ENCODE measurements at regions not wholly inside any gene's neighbourhood (a gene's known extent, or its start where the extent isn't known, plus 50 kb on each side); places are given as distances from the start of the nearest gene placed in this dataset.
"Not testable (repeated sequence)": the region's sequence is repeated elsewhere in the genome, so short reads cannot be mapped to it uniquely, and the experiment has no call there.

GRCh38 chr6:137709424-137710236, 157.4 kb upstream of the TNFAIP3 start:
- no peak for DNase-seq (ENCODE audit: low spot score)

- DNase-seq (ENCODE audit: low spot score), result no peak
Observed at GRCh38 chr6:137711972-137712371, 155.1 kb upstream of the TNFAIP3 start.

GRCh38 chr6:137712587-137712986, 154.5 kb upstream of the TNFAIP3 start:
- DNase-seq (ENCODE audit: low spot score), result no peak

DNA sequence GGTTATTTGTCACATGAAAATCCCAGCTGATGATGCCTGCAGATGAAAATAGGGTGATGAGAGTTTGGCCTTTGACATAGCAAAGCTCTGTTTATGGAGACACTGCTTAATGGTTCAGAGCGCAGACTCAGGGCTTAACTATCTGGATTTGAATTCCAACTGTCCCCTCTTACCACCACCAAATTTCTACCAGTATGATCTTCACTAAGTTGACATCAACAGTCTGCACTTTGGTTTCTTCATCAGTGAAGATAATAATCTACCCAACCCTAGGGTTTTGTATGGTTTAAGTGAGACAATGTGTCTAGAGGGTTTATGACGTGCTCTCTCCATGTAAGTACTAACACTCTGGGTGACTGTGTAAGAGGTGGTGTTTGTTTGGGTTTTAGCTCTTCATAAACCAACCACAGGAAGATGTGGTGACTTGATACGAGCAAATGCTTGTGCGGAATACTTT, 151.4 kb upstream of the TNFAIP3 start:
- no peak for DNase-seq (ENCODE audit: low spot score)

DNA sequence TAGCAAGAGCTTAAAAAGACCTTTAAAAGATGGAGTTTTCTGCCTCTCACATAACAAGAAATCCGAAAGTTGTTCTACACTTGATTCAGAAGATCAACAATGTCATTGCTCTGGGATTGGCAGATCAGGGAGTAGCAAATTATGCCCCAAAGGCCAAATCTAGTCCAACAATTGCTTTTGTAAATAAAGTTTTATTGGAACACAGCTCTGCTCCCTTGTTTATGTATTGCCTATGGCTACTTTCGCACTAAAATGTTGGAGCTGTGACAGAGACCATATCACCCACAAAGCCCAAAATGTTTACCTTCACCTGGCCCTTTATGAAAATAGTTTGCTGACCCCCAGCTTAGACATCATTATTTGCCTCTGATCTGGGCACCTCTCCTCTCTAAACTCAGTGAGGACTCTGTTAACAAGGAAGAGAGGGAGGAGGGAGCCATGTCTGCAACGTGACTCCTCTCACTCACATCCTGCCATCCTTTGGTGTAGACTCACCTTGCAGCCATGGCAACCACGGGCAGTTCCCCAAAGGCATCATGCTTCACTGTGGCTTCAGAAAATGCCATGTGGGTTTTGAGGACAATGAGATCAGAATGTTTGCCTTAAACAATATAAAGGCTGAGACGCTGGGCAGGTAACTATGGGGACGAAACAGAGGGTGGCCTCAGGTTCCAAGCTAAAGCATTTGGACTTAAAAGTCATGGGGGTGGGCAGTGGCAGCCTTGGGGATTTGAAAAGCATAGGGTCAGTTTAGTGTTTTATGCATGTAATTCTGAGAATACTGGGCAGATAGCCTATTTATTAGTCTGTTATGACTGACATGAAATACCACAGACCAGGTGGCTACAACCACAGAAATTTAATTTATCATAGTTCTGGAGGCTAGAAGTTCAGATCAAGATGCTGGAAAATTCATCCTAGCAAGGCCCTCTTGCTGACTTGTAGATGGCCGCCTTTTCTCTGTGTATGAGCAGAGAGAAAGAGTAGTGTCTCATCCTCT, 149.7 kb upstream of the TNFAIP3 start:
- DNase-seq (ENCODE audit: low spot score), result no peak

GRCh38 chr6:137718903-137719302, 148.2 kb upstream of the TNFAIP3 start:
- DNase-seq (ENCODE audit: low spot score), result not testable (repeated sequence)

- DNase-seq (ENCODE audit: low spot score), result no peak
Observed at GRCh38 chr6:137722749-137723272, 144.2 kb upstream of the TNFAIP3 start.

- DNase-seq (ENCODE audit: low spot score), result no peak
Observed at GRCh38 chr6:137723273-137724017, 143.6 kb upstream of the TNFAIP3 start.

GRCh38 chr6:137724018-137724403, 143.0 kb upstream of the TNFAIP3 start:
- no peak for DNase-seq (ENCODE audit: low spot score)

DNA sequence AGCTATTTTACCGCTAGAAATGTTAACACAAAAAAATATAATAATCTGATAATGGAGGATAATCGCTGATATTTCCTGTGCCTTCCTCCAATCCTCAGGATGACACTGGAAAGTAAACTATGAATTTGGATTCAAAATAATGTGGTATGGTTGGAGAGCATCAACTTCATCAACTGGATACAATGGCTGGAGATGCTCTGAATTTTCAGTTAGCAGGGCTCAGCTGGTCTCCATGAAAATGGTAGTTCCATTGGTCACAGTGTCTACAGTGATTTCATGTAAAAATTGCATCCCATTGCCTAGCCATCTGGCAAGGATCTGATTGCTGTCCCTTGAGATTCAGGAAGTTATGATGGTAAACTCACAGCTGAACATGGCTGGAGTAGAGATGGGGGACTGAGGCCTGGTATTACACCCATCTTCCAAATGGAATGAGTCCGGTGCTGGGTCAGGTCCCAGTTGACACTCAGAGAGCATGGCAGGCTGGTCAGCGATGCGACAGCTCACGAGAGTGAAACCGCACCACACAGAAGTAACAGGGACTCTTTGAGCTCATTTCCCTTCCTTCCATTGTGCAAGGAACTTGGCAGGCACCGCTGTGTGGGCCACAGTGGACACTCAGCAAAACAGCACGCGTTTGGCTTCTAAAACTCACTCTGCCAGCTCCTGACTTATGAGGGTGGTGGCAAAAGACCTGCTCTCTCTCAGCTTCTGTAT, 142.4 kb upstream of the TNFAIP3 start:
- no peak for DNase-seq (ENCODE audit: low spot score)

DNA sequence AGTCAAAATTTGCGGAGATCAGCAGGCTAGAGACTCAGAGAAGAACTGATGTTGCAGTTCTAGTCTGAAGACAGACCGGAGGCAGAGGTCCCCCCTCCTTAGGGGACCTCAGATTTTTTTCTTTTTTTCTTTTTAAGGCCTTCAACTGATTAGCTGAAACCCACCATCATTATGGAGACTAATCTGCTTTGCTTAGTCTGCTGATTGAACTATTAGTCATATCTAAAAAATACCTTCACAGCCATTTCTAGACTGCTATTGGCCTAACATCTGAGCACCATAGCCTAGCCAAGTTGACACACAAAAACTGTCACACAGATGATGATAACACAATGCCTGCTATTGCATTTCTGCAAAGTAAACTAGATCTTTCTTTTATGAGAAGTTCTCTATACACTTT, 141.1 kb upstream of the TNFAIP3 start:
- DNase-seq (ENCODE audit: low spot score), result no peak

GRCh38 chr6:137726582-137726981, 140.5 kb upstream of the TNFAIP3 start:
- no peak for DNase-seq (ENCODE audit: low spot score)

DNA sequence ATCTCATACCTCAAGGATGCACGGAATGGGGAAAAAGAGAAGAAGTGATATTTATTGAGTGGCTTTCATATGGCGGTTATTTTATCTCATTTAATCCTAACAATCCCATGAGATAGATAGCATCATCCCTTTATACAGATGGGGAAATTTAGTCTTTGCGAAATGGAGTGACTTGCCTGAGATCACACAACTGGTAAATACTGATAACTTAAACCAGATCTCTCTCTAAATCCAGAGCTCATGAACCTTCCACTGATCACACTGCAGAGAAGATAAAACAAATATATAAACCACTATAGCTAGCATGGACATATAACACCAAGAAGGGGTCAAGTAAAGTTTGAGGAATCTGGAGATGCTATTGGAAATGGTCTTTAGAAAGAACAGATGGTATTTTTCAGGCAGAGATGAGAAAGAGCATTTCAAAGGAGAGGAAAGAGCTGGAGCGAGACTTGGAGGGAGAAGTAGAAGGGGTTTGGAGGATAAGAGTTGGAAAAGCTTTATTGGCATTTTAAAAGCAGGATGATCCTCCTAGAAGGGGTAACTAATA, 139.8 kb upstream of the TNFAIP3 start:
- DNase-seq (ENCODE audit: low spot score), result no peak

DNA sequence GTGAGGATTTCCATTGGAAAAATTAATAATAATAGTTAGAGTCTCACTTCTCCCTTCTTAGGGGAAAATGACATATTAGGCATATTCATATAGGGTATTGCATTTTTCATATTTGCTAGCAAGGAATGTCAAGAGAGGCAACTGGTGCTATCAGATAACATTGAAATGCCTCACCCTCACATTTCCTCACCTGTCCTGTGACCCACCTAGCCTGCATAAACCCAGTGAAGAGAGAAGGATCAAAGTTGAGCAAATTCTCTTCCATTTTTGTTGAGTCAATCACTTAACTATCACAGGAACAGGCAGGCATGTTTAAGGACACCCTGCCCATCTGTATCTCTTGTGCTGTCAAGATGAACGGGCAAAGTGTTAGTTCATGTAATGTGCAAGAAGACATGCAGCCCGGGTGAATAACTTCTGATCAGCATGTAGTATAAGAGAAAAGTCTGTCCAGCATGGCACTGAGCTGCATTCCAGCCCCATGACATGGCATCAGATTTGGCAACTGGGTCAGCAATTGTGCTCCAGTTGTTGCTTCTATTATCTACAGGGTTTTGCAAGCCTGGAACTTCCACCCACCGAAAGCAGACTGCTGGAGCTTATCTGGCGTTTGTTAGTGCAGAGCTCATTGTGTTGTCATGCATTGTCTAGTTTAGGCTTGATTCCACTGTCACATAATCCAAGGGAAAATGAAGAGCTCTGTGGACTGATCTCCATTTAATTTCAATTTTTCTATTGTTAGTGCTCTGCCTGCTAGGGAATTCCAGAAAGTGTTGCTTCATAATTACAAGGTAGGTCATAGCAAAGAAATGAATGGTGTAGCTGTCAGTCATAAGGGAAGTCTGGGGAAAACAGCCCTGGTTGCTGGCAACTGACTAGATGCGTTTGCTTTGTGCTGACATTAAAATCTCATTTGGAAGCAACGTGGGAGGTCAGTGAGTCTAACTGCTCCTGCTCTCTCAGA, 138.4 kb upstream of the TNFAIP3 start:
- peak; percentile 77 for DNase-seq (ENCODE audit: low spot score)

DNA sequence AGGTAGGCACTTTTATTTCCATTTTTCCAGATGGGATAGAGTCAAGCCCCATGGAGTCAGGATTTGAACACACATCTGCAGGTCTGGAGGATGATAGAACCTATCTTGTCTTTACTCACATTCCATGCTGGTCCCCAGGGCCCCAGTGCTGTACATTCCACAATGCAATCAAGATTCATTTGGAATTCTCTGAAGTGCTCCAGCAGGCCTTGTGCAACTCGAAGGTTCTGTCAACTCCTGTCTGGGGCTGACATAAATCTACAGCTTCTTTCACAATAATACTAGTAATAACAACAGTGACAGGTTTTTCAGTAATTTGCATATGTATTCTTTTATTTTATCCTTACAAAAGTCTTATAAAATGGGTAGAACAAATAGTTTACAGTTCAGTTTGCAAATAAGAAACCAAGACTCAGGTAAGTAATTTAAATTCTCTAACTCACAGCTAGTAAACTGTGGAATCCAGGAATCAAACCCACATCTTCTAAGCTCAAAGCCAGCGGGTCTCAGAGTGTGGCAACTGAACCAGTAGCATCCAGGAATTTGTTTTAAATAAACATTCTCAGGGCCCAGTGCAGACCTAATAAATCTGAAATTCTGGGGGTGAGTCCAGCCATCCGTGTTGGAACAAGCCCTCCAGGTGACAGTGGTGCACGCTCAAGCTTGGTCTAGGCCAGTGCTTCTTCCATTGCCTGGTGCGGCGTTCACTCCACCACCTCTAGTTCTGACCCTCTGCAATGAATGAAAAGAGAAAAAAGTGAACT, 137.0 kb upstream of the TNFAIP3 start:
- no peak for DNase-seq (ENCODE audit: low spot score)

- DNase-seq (ENCODE audit: low spot score), result no peak
Observed at GRCh38 chr6:137731600-137731959, 135.5 kb upstream of the TNFAIP3 start.

- no peak for DNase-seq (ENCODE audit: low spot score)
Observed at GRCh38 chr6:137731960-137732616, 135.0 kb upstream of the TNFAIP3 start.

GRCh38 chr6:137733372-137733771, 133.7 kb upstream of the TNFAIP3 start:
- DNase-seq (ENCODE audit: low spot score), result no peak

Measured in putamen (tissue), 1 donor.